ENCODE measurements at regions not wholly inside any gene's neighbourhood (a gene's known extent, or its start where the extent isn't known, plus 50 kb on each side); places are given as distances from the start of the nearest gene placed in this dataset.

DNA sequence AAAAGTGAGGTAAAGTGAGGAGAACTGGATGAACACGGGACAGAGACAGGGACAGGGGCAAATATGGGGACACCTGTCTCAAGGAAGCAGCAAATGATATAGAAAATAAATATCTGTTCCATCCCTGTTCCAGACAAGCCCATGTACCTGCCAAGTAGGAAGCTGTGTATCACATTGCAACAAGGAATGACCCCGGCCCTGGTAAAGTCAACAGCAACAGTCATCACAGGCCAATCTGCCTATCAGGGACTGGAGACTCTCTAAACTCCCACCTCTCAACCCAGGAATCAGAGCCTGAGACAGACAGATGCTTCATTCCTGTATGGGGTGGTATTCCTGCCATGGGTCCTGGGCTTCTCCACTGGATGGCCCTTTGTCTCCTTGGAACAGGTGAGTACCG, 156.6 kb upstream of the PRSS1 start (continued):
- TF ChIP-seq, protein P1, sequence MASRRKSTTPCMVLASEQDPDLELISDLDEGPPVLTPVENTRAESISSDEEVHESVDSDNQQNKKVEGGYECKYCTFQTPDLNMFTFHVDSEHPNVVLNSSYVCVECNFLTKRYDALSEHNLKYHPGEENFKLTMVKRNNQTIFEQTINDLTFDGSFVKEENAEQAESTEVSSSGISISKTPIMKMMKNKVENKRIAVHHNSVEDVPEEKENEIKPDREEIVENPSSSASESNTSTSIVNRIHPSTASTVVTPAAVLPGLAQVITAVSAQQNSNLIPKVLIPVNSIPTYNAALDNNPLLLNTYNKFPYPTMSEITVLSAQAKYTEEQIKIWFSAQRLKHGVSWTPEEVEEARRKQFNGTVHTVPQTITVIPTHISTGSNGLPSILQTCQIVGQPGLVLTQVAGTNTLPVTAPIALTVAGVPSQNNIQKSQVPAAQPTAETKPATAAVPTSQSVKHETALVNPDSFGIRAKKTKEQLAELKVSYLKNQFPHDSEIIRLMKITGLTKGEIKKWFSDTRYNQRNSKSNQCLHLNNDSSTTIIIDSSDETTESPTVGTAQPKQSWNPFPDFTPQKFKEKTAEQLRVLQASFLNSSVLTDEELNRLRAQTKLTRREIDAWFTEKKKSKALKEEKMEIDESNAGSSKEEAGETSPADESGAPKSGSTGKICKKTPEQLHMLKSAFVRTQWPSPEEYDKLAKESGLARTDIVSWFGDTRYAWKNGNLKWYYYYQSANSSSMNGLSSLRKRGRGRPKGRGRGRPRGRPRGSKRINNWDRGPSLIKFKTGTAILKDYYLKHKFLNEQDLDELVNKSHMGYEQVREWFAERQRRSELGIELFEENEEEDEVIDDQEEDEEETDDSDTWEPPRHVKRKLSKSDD (CRISPR knock-in tag; IDR thresholded peaks at IDR 0.05; ENCODE audit: low read depth) = no peak

DNA sequence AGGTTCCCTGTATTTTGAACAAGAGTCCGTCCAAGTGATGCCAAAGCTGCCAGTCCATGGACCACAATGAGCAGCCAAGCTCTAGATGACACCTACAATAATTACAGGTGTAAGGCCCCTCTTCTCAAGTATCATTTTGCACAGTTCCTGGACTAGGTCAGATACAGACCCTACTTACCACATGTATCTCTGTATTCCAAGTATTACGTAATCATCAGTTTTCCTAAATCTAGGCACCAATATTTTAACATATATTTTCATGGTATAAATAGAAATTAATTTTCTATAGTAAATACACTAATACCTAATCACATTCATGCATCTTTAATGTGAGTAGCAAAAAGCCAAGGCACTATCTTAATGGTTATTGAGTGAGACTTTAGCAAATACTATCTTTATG, 157.0 kb upstream of the PRSS1 start:
- Histone ChIP-seq H4K20me1 (ENCODE audit: insufficient read depth, low read length) (no peaks in the 10 kb centered on the region), H3K9me3 (ENCODE audit: low read length) (no peaks in the 10 kb centered on the region), H3K27me3 (ENCODE audit: control insufficient read depth in 1 of 2, insufficient read depth in 2 of 2, low read length in 2 of 2) (no peaks in the 10 kb centered on the region), H3K9ac (ENCODE audit: insufficient read depth, low read depth, low read length) (no peak overlapping the region), H3K79me2 (ENCODE audit: insufficient read depth, low read length) (no peaks in the 10 kb centered on the region), H3K4me2 (ENCODE audit: low read depth, low read length) (no peak overlapping the region), H3K4me3 (replicated peaks in 1 of 3; ENCODE audit: insufficient read depth in 1 of 3, low read depth in 2 of 3, low read length in 3 of 3) (no peak overlapping the region), H3K36me3 (replicated peaks in 1 of 2; ENCODE audit: control insufficient read depth in 1 of 2, insufficient read depth in 2 of 2, low read length in 2 of 2) (no peaks in the 10 kb centered on the region), H3K4me1 (ENCODE audit: insufficient read depth, low read length) (no peaks in the 10 kb centered on the region), H3K27ac (ENCODE audit: extremely low read length, insufficient read depth, low read length) (no peak overlapping the region), H2AFZ (ENCODE audit: low read length) (no peak overlapping the region)
- no TSS peak for BruUV-seq (replicated peaks)
- in situ Hi-C loops (cut with HindIII; ENCODE audit: extremely low pct_ligation_motif_present, low pct_unique_long_range_greater_than_20kb) = no loop called here
- DNase-seq (ENCODE audit: low spot score) = no peak
- CTCF ChIA-PET (ENCODE audit: low intra/inter-chr PET ratio, low total read pairs) = no interaction called here
- POLR2A ChIA-PET = no interaction called here
- TF ChIP-seq ZNF224 (CRISPR knock-in tag; IDR thresholded peaks at IDR 0.05) (no peak), MED8 (CRISPR knock-in tag; IDR thresholded peaks at IDR 0.05; ENCODE audit: insufficient replicate concordance) (no peak), CEBPB (IDR thresholded peaks at IDR 0.05; ENCODE audit: borderline replicate concordance, low read depth, low read length) (peak; percentile 64; the same call in 1 of the 2 replicates)
- TF ChIP-seq, protein P2, sequence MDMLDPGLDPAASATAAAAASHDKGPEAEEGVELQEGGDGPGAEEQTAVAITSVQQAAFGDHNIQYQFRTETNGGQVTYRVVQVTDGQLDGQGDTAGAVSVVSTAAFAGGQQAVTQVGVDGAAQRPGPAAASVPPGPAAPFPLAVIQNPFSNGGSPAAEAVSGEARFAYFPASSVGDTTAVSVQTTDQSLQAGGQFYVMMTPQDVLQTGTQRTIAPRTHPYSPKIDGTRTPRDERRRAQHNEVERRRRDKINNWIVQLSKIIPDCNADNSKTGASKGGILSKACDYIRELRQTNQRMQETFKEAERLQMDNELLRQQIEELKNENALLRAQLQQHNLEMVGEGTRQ (IDR thresholded peaks at IDR 0.05; ENCODE audit: low read depth, low read length) = no peak
- TF ChIP-seq, protein P2 (CRISPR knock-in tag; IDR thresholded peaks at IDR 0.05; ENCODE audit: borderline replicate concordance) = no peak
- TF ChIP-seq, protein P3, sequence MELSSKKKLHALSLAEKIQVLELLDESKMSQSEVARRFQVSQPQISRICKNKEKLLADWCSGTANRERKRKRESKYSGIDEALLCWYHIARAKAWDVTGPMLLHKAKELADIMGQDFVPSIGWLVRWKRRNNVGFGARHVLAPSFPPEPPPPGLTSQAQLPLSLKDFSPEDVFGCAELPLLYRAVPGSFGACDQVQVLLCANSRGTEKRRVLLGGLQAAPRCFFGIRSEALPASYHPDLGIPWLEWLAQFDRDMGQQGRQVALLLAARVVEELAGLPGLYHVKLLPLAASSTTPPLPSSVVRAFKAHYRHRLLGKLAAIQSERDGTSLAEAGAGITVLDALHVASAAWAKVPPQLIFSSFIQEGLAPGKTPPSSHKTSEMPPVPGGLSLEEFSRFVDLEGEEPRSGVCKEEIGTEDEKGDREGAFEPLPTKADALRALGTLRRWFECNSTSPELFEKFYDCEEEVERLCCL (CRISPR knock-in tag; IDR thresholded peaks at IDR 0.05; ENCODE audit: borderline replicate concordance) = no peak
- no peak for FAIRE-seq
- no peak for ATAC-seq
- WGBS (ENCODE audit: low lambda C conversion rate) = 7% methylated on average over 2 of the region's 2 CpGs
- intact Hi-C loops (cut with micrococcal nuclease; ENCODE audit: unreplicated experiment) = no loop called here
